GM18519 (cell line): ENCODE measurements at regions not wholly inside any gene's neighbourhood (a gene's known extent, or its start where the extent isn't known, plus 50 kb on each side); places are given as distances from the start of the nearest gene placed in this dataset.

Experiments
- ATAC-seq: cut with Tn5 transposase; IDR thresholded peaks from one replicate; pipeline ENCODE4 v1.9.1; 2021; ENCODE audit warnings: mild to moderate bottlenecking, moderate library complexity; ENCODE audit not compliant: unreplicated experiment, low FRiP score

GRCh38 chr3:127033171-127033570 lies 50.3 kb downstream of the PLXNA1 start:
- ATAC-seq: no peak

DNA sequence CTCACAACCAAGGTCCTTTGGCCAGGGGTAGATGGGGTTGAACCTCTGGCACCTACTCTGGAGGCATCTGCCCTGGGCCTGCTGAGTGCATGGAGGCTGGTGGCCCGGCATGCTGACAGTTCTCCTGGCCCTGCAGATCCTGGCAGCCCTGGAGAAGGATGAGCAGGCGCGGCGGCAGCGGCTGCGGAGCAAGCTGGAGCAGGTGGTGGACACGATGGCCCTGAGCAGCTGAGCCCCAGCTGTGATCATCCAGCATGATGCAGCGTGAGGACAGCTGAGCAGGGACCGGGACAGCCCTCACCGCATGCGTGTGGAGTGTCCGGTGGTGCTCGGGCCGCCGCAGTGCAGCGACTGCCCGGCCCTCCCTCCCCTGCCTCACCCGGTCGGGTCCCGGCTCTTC lies 50.9 kb downstream of the PLXNA1 start:
- no peak for ATAC-seq

GRCh38 chr3:127034195-127034989 lies 51.5 kb downstream of the PLXNA1 start:
- no peak for ATAC-seq

- ATAC-seq: no peak
Measured at GRCh38 chr3:127034990-127035652, 52.2 kb downstream of the PLXNA1 start.

GRCh38 chr3:127035677-127036076 lies 52.8 kb downstream of the PLXNA1 start:
- no peak for ATAC-seq

DNA sequence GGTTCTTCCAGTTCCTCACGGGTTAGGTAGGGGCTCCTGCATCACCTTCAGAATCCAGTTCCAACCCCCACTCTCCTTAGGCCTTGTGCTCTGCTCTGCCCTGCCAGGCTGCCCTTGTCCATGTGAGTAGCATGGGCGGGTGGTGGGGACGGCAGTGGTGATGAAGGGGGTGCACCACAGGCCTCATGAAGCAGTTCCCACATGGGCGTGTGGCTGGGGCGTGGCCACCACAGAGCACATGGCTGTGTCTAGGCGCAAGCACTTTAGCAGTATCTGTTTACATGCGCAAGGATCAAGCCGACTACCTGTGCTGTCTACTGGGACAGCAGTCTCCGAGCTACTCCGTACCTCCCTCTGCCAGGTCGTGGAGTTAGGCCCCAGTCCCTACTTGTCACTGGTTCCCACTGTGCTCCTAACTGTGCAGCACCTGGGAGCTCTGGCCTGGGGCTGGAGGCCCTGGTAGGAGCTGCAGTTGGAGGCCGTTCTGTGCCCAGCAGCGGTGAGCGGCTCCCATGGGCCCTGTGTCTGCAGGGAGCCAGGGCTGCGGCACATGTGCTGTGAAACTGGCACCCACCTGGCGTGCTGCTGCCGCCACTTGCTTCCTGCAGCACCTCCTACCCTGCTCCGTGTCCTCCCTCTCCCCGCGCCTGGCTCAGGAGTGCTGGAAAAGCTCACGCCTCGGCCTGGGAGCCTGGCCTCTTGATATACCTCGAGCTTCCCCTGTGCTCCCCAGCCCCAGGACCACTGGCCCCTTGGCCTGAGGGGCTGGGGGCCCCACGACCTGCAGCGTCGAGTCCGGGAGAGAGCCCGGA lies 53.5 kb downstream of the PLXNA1 start:
- no peak for ATAC-seq

GRCh38 chr3:127037021-127037400 lies 54.1 kb downstream of the PLXNA1 start:
- no peak for ATAC-seq

GRCh38 chr3:127037418-127037841 lies 54.5 kb downstream of the PLXNA1 start:
- ATAC-seq: no peak

GRCh38 chr3:127037971-127038446 lies 55.1 kb downstream of the PLXNA1 start:
- ATAC-seq: no peak

DNA sequence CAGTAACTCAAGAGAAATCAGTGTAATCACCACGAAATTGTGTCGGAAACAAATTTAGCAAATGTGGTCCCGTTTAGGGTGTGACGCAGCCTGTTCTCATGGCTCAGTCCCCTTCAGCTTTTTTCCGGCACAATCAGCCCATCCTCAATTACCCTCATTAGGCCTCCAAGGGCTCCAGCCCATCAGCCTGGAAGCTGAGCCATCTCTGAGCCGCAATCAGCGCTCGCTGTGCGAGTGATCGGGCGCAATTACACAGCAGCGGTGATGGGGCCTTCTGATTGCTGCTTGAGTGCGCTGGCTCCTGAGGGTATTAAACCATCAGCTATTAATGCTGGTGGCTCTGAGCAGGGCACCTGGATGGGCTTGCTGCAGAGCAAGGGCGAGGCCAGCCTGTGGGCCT lies 55.6 kb downstream of the PLXNA1 start:
- no peak for ATAC-seq

DNA sequence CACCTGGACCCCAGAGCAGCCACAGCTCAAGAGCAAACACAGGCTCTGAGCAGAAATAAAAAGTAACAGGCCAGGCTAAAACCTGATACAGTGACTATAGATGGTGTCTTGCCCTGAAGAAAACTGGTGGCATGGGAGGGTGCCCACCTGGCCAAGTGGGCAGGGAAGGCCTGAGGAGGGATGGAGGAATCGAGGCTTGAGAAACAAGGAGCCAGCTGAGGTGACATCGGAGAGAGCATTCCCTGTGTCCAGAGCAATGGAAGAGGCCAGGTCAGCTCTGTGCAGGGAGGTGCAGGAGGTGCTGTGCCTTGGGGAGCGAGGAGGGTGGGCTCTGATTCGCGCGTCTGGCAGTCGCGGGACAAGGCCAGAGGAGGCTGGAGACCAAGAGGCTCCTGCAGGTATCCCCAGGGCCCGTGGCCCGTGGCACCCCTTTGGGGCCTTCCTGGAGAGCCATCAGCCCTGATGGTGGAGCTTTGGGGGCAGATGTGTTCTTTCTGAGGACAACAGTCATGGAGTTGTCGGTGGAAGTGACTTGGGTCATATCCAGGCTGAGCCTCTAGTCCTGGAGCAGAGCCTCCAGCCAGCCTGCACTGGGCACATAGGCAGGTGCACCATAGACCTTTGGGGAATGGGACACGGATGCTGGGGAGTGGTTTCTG lies 56.1 kb downstream of the PLXNA1 start:
- no peak for ATAC-seq

- no peak for ATAC-seq
Measured at GRCh38 chr3:127039719-127040118, 56.8 kb downstream of the PLXNA1 start.

- no peak for ATAC-seq
Measured at GRCh38 chr3:127040216-127040615, 57.3 kb downstream of the PLXNA1 start.

DNA sequence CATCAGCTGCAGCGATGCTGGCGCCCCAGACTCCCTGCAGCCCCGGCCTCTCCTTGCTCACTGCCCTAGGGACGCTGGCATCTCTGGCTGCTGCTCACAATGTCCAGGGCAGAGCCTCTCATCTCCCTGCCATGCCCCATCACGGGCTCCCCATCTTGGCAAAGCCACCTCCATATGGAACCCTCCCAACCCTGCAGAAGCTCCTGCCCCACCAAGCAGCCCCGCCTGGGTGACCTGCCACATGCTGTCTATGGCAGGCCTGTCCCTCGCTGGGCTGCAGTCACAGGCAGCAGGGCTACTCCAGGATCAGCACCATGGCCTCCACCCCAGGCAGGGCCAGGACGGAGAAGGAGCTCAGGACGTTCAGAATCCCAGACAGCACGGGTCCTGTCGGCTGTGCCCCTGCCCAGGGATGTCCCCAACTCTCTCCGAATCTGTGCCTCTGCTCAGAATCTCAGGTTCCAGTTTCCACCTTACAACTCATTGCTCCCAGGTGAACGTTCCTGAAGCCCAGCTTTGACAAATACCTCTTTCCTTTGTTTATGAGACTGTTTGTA lies 58.4 kb downstream of the PLXNA1 start:
- ATAC-seq: no peak

DNA sequence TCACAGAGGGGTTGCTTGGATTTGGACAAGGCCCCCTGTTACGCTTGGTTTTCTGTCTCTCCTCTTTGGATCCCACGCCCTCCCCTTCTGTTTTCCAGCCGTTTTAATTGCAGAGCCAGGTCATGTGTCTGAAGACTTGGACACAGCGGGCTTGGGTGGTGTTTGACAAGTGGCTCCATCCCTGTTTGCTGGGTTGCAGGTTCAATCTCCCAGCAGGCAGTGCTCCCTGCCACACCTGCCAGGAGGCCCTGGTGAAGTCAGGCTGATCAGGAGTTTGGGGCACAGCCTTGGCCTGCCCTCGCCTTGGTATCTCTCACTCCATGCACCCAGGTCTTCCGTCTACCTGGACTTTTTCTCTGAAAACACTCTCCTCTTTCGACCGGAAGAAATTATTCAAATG lies 59.0 kb downstream of the PLXNA1 start:
- ATAC-seq: no peak

GRCh38 chr3:127042634-127043033 lies 59.7 kb downstream of the PLXNA1 start:
- ATAC-seq: no peak

DNA sequence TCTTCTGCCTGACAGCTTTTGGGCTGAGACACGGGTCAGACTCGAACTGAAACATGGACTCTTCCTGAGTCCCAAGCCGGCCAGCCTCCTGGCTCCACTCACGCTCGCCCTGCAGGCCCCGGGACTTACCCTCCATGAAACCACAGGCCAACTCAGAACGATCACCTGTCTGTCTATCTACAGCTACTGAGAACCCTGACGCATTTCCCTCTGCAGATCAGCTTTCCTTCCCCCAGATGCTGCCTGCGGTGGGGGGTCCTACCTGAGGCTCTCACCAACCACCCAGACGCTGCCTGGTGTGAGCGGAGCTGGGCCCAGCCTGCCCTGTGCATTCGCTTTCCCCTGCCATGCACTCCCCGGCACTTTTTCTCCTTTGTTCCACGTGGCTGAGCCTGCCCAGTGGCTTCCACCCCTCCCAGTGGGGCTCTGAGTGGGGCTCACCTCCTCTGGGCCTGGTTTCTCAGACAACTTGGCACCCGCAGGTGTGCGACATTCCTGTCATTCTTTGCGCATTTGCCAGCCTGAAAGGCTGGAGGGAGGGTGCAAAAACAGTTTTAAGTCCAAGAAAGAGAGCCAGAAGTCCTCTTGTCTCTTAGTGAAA lies 60.2 kb downstream of the PLXNA1 start:
- no peak for ATAC-seq

- no peak for ATAC-seq
Measured at GRCh38 chr3:127043731-127044510, 61.0 kb downstream of the PLXNA1 start.

GRCh38 chr3:127044996-127045395 lies 62.1 kb downstream of the PLXNA1 start:
- ATAC-seq: no peak
